Astrocyte of the spinal cord (primary cell): ENCODE measurements at regions not wholly inside any gene's neighbourhood (a gene's known extent, or its start where the extent isn't known, plus 50 kb on each side); places are given as distances from the start of the nearest gene placed in this dataset.

ENCODE experiments used
- DNase-seq: peaks from one replicate; pipeline ENCODE4 v3.0.0; 2011; ENCODE audit warnings: low read depth, low spot score
- H3K4me3 ChIP-seq: 2 replicates; pipeline ENCODE4 v1.5.1; 2011; ENCODE audit warnings: low read depth, mild to moderate bottlenecking, low read length, moderate library complexity
- CTCF ChIP-seq: IDR thresholded peaks from 2 replicates; pipeline ENCODE4 v1.5.1; 2012; ENCODE audit warnings: low read depth, mild to moderate bottlenecking, low read length, inconsistent platforms
- in situ Hi-C: cut with HindIII; loops from 2 replicates; pipeline ENCODE4 v1.10.0; 2017; ENCODE audit warnings: low sequenced_read_pairs

GRCh38 chr10:10462151-10462941, 555.3 kb upstream of the CELF2 start:
- no peak for DNase-seq
- no peak for TF ChIP-seq CTCF
- no peak overlapping the region for H3K4me3 ChIP-seq
- in situ Hi-C loops, result no loop called here

DNA sequence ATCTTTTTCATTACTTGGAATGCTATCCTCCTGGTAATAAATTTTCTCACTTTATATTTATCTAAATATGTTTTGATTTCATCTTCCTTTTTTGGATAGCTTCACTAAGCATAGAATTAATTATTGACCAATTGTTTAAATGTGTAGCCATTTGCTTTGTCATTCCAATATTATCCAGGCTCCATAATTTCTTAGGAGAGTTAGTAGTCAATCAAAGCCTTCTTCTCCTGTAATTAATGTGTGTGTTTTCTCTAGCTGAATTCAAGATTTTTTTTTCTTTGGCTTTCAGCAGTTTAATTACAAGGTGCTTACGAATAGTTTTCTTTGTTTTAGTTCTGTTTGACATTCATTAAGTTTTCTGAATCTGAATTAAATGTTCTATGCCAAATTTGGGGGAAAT, 545.9 kb upstream of the CELF2 start:
- DNase-seq, result no peak
- no peak for TF ChIP-seq CTCF
- no peak overlapping the region for H3K4me3 ChIP-seq
- in situ Hi-C loops, result no loop called here

DNA sequence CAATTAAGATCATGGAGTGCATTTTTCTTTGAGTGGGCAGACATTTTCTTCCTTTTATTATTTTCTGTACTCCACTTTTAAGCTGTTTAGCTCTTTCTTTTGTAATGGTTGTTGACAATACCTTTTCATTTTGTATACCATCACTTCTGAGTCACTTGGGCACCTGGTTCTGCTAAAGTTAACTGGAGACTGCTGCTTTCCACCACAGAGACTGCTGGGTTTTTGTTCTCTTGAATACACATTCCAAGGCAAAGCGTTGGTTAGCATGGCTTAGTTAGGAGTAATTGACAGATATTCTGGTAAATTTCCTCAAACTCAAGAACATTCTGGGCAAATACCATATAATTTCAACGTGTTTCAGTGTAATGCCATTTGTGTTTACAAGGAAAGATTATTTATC, 541.9 kb upstream of the CELF2 start:
- no peak overlapping the region for H3K4me3 ChIP-seq
- in situ Hi-C loops, result no loop called here
- no peak for TF ChIP-seq CTCF
- DNase-seq, result no peak

DNA sequence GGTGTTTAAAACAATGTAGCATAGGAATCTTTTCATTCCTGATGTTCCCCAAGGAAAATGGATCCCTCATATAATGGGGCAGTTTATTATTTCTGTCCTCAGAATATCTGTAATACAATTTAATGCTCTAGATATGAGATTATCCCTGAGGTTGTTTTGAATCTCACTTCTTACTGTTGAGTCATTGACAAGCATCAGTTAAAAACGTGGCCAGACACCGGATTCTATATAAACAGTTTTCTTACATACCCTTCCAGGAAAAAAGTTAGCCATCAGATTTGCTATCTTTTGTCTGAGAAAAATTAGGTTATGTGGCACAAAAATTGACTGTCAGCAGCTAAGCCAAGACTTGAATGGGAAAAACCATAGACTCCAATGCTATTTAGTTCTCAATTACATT, 539.8 kb upstream of the CELF2 start:
- in situ Hi-C loops, result no loop called here
- H3K4me3 ChIP-seq, result no peak overlapping the region
- no peak for DNase-seq
- no peak for TF ChIP-seq CTCF

- H3K4me3 ChIP-seq, result no peak overlapping the region
- in situ Hi-C loops, result no loop called here
- no peak for DNase-seq
- TF ChIP-seq CTCF, result no peak
Measured at GRCh38 chr10:10479465-10479864, 538.2 kb upstream of the CELF2 start.

DNA sequence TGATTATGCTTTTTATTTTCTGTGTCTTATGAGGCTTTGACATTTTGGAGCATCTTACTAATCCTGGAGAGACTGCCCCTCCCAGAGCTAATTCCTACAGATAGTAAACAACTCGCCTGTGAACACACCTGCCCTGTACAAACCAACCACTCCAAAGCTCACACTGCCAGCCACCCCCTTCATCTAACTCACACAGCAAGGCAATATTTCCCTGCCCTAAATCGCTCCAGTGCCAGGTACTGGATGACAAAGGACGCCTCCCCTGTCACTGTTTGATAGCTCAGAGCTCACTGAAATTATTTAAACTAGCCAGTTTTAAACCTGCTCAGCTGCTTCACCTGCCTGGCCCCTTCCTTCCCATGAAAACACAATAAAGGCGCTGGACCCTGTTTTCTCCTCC, 535.1 kb upstream of the CELF2 start:
- DNase-seq, result no peak
- H3K4me3 ChIP-seq, result no peak overlapping the region
- in situ Hi-C loops, result no loop called here
- no peak for TF ChIP-seq CTCF
